Renal pelvis (tissue), 1 donor: ENCODE measurements at regions not wholly inside any gene's neighbourhood (a gene's known extent, or its start where the extent isn't known, plus 50 kb on each side); places are given as distances from the start of the nearest gene placed in this dataset.
"Not testable (repeated sequence)": the region's sequence is repeated elsewhere in the genome, so short reads cannot be mapped to it uniquely, and the experiment has no call there.

Source experiments
- DNase-seq: peaks from one replicate; pipeline ENCODE4 v3.0.0-alpha.2; 2013

- DNase-seq, result not testable (repeated sequence)
These were observed 205.7 kb upstream of the HTR1E start for GRCh38 chr6:86731631-86732030.

DNA sequence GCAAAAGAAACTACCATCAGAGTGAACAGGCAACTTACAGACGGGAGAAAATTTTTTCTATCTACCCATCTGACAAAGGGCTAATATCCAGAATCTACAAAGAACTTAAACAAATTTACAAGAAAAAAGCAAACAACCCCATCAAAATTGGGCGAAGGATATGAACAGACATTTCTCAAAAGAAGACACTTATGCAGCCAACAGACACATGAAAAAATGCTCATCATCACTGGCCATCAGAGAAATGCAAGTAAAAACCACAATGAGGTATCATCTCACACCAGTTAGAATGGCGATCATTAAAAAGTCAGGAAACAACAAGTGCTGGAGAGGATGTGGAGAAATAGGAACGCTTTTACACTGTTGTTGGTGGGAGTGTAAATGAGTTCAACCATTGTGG is 206.6 kb upstream of the HTR1E start:
- not testable (repeated sequence) for DNase-seq

DNA sequence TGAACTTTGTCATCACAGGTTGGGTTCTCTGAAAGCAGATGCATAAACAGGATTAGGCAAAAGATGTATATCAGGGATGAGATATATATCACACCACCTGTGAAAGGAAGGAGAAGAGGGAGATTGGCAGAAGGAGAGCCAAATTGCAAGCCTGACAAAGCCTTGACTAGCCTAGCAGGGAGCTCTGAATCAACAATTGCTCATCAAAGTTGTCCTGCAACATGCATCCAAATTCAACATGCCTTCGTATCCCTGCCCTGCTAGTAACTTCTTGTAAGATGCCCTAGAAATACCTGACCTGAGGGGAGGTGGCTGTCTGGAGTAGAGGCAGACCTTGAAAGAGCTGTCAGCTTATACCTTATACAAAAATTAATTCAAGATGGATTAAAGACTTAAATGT is 207.1 kb upstream of the HTR1E start:
- no peak for DNase-seq

DNA sequence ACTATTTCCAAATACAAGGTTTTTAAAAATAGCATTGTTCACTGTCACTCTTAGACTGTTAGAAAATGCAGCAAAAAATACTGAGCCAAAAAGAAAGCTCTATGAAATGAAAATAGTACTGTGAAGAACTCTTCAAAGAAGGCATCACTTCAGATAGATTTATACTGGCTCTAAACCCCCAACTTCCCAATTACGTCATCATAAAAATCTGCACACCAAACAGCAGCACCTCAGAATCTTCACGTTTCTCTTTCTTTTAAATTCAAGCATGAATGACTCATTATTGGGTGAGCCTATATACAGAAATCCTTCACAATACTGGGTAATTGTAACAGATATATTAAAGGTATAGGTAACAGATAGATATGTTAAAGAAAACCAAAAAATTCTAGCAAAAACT is 208.4 kb upstream of the HTR1E start:
- DNase-seq, result no peak

- DNase-seq, result no peak
These were observed 212.6 kb upstream of the HTR1E start for GRCh38 chr6:86724695-86725094.

GRCh38 chr6:86723729-86724128 is 213.6 kb upstream of the HTR1E start:
- no peak for DNase-seq

DNA sequence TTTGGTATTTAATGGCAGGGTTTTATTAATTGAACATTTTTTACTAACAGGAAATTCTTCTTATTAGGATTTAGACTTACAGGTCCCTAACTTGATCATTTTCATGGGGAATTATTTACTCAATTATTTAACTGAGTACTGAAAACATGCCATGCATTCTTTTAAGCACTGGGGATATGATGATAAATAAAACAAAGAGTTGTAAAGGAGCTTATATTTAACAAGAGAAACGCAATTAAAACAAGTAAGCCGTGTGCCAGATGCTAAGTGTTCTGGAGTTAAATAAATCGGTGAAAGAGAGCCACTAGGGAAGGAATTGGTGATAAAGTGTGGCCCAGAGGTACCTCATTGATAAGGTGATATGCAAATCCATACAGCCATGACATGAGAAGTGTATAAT is 214.2 kb upstream of the HTR1E start:
- DNase-seq, result no peak

- no peak for DNase-seq
These were observed 215.2 kb upstream of the HTR1E start for GRCh38 chr6:86722131-86722530.

DNA sequence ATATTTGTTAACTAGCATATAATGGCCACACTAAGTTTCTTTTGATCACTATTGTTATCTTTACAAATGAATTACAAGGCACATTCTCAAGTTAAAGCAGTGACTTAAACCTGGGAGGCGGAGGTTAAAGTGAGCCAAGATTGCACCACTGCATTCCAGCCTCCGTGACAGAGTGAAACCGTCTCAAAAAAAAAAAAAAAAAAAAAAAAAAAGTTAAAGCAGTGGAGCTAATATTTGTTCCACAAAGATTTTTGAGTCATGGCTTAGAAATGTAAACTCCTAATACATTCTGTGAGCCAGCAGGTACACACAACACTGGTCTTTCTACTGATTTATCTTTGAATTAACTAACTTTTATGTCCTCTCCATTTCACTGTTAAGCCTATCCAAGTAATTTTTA is 221.7 kb upstream of the HTR1E start:
- no peak for DNase-seq

DNA sequence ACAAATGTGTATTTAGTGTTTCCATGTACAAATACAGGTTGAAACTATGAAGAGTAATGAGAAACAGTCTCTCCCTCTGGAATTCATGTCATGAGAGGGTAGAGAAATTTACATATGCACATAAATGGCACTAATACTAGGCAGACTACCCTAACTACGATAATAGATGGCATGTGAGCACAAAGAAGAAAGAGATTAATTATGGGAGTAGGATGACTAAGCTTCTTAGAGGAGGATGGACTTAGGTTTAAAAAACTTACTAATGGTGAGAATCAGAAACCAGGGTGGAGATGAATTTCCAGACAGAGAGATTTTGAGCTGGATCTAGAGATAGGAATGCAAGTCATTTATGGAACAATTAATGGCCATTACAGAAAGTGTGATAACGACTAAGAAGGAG is 225.3 kb upstream of the HTR1E start:
- DNase-seq, result no peak

GRCh38 chr6:86707545-86708120 is 229.7 kb upstream of the HTR1E start:
- DNase-seq, result no peak

GRCh38 chr6:86706449-86706848 is 230.9 kb upstream of the HTR1E start:
- no peak for DNase-seq

GRCh38 chr6:86701228-86701627 is 236.1 kb upstream of the HTR1E start:
- not testable (repeated sequence) for DNase-seq

DNA sequence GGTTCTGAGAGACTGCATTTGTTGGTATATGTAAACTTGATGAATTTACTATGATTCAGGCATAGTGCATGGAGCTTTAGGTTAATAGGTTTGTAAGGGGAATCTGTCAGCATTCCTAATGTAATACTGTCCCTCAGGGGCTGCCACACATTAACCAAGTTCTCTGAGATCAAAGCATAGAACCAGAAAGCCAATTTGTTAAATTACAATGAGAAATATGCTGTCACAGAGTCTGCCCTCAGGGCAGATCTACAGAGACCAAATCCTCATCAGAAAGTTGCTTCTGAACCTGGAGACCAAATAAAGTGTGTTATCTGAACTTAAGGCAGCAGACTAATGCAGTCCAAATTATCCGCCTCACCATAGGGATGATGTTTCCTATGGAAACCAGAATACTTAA is 250.8 kb upstream of the HTR1E start:
- peak; percentile 10 for DNase-seq

DNA sequence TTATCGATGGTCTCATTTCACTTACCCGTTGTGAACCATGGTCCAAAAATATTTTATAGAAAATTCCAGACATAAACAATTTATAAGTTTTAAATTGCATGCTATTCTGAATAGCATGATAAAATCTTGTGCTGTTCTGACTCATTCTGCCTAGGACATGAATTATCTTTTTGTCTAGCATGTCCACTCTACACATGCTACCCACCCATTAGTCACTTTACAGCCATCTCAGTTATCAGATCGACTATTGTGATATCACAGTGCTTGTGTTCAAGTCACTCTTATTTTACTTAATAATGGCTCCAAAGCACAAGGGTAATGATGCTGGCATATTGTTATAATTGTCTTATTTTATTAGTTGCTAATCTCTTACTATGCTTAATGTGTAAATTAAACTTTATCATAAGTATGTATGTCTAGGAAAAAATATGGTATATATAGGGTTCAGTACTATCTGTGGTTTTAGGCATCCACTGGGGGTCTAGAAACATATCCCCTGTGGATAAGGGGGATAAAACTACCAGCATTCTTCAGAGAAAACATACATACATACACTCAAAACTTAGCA is 252.0 kb upstream of the HTR1E start:
- no peak for DNase-seq

DNA sequence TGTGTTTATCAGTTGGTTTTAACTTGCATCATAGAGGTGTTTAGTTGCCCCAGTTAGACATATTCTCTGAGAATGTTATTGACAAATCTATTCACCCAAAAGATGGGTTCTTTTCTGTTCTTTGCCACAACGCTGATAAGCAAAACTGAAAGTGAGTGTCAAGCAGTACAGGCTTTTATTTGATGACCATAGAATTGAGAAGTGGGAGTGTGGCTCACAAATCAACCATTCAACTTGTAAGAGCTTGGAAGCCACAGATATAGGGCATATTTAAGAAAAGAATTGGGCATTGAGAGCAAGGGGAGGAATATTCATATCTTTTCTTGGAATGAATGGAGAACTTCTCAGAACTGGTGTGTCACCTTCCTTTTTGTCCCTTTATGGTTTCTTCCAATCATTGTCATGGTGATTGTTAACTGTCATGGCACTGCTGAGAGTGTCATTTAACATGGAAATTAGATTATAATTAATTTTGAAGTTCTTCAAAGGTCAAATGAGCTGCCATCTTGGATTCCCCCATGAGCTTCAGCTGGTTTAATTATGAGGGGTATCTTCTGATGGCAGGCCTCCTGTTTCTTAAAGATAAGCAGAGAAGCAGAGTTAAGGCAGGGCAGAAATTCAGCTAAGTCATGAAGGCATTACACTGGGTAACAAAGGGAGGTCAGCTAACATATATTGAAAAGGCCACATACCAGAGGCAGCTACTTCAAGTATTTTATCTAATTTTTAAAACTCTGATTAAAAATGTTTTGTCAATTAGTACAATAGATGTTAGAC is 254.0 kb upstream of the HTR1E start:
- no peak for DNase-seq

- DNase-seq, result no peak
These were observed 255.0 kb upstream of the HTR1E start for GRCh38 chr6:86682297-86682696.

DNA sequence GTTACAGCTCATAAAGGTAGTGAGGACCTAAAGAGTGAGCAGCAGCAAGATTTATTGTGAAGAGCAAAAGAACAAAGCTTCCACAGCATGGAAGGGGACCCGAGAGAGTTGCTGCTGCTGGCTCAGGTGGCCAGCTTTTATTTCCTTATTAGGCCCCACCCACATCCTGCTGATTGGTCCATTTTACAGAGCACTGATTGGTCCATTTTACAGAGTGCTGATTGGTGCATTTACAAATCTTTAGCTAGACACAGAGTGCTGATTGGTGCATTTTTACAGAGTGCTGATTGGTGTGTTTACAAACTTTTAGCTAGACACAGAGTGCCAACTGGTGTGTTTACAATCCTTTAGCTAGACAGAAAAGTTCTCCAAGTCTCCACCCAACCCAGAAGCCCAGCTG is 256.2 kb upstream of the HTR1E start:
- not testable (repeated sequence) for DNase-seq

DNA sequence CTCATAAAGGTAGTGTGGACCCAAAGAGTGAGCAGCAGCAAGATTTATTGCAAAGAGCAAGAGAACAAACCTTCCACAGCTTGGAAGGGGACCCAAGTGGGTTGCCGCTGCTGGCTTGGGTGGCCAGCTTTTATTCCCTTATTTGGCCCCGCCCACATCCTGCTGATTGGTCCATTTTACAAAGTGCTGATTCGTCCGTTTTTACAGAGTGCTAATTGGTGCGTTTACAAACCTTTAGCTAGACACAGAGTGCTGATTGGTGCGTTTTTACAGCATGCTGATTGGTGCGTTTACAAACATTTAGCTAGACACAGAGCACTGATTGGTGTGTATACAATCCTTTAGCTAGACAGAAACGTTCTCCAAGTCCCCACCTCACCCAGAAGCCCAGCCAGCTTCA is 265.2 kb upstream of the HTR1E start:
- not testable (repeated sequence) for DNase-seq

GRCh38 chr6:86657192-86657591 is 280.1 kb upstream of the HTR1E start:
- DNase-seq, result no peak

DNA sequence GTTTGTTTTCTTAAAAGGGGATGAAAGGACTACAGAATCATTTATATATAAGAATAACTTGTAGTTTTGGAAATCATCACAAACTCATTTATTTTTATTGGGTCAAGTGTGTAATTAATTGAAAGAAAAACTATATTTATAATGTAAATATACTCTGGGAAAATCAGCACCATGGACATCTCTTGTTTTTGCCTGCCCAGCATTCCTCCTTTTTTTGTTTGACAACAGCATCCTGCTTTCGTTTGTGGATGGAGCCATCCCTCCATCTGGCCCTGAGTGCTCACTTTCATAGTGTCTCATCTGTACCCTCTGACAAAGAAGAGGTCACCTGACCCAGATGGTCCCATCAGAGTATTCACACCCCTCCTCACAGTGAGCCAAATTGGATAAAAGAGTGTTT is 308.2 kb upstream of the HTR1E start:
- no peak for DNase-seq

DNA sequence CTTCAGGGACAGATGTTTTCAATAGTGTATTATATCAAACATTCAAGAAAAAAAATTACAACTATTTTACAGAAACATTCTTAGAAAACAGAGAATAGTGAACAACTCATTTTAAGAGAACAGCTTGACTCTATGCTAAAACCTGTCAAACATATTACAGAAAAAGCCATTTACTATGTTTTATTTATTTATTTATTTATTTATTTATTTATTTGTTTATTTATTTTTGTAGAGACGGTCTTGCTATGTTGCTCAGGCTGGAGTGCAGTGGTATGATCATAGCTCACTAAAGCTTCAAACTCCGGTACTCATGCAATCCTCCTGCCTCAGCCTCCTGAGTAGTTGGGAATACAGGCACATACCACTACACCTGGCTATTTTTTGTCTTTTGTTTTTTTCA is 317.9 kb upstream of the HTR1E start:
- no peak for DNase-seq

- DNase-seq, result no peak
These were observed 322.0 kb upstream of the HTR1E start for GRCh38 chr6:86615299-86615698.
